Colonic mucosa (tissue), 4 donors: ENCODE measurements at regions not wholly inside any gene's neighbourhood (a gene's known extent, or its start where the extent isn't known, plus 50 kb on each side); places are given as distances from the start of the nearest gene placed in this dataset.
A peak's percentile ranks its signal among the peaks of the same experiment; 100 is the strongest.

ENCODE experiments used
- DNase-seq: peaks from one replicate; pipeline ENCODE4 v3.0.0-alpha.2; 2020
- H3K27ac ChIP-seq: fragments of 200-600 bp; one replicate; pipeline ENCODE4 v1.8.0; 2021
- H3K27me3 ChIP-seq: fragments of 200-600 bp; one replicate; pipeline ENCODE4 v1.8.0; 2021
- H3K36me3 ChIP-seq: fragments of 200-600 bp; one replicate; pipeline ENCODE4 v1.8.0; 2021
- H3K4me1 ChIP-seq: fragments of 200-600 bp; one replicate; pipeline ENCODE4 v1.8.0; 2021; ENCODE audit warnings: mild to moderate bottlenecking
- H3K4me3 ChIP-seq: fragments of 200-600 bp; one replicate; pipeline ENCODE4 v1.8.0; 2021
- H3K9ac ChIP-seq, 2 donors: one replicate each; pipeline ENCODE4 v1.7.0; 2013; ENCODE audit warnings: control low read depth in 2 of 2, low read depth in 2 of 2, low read length in 2 of 2
- H3K9me3 ChIP-seq: fragments of 200-600 bp; one replicate; pipeline ENCODE4 v1.8.0; 2021
- CTCF ChIP-seq: fragments of 200-600 bp; IDR thresholded peaks from one replicate; pipeline ENCODE4 v1.8.0; 2022; ENCODE audit warnings: antibody characterized with exemption, mild to moderate bottlenecking
- intact Hi-C: fragments of 100-400 bp; cut with DNase I; formaldehyde crosslinking; loops from one replicate; pipeline ENCODE4 v1.14.1; 2022
- donor health status: healthy.
- donor health status: DM: no; HTN: no; CAD: no.
- donor health status: DM: no; HTN: no; CAD: no.

- intact Hi-C loops = no loop called here
- H3K36me3 ChIP-seq = no peaks in the 10 kb centered on the region
- no peak overlapping the region for H3K27ac ChIP-seq
- no peak overlapping the region for H3K9ac ChIP-seq
- no peaks in the 10 kb centered on the region for H3K27me3 ChIP-seq
- no peaks in the 10 kb centered on the region for H3K9me3 ChIP-seq
- no peaks in the 10 kb centered on the region for H3K4me1 ChIP-seq
- TF ChIP-seq CTCF = no peak
- no peak overlapping the region for H3K4me3 ChIP-seq
- no peak for DNase-seq
Measured at GRCh38 chrX:150032742-150033141, 94.5 kb upstream of the EOLA2 start.

- intact Hi-C loops = no loop called here
- H3K4me3 ChIP-seq = no peak overlapping the region
- H3K9ac ChIP-seq = no peak overlapping the region
Measured at GRCh38 chrX:150034788-150035187, 96.5 kb upstream of the EOLA2 start.

GRCh38 chrX:150035531-150035930 lies 97.2 kb upstream of the EOLA2 start:
- Histone ChIP-seq H3K27ac (no peak overlapping the region), H3K4me3 (no peak overlapping the region), H3K4me1 (no peaks in the 10 kb centered on the region), H3K36me3 (no peaks in the 10 kb centered on the region), H3K27me3 (no peaks in the 10 kb centered on the region), H3K9me3 (no peaks in the 10 kb centered on the region), H3K9ac (no peak overlapping the region)
- DNase-seq = no peak
- TF ChIP-seq CTCF = no peak
- intact Hi-C loops = no loop called here

More at GRCh38 chrX:150034788-150035187, 96.5 kb upstream of the EOLA2 start:
- DNase-seq = no peak
- Histone ChIP-seq H3K27ac (no peak overlapping the region), H3K9me3 (no peaks in the 10 kb centered on the region), H3K36me3 (no peaks in the 10 kb centered on the region), H3K4me1 (no peaks in the 10 kb centered on the region), H3K27me3 (no peaks in the 10 kb centered on the region)
- no peak for TF ChIP-seq CTCF

- TF ChIP-seq CTCF = no peak
- Histone ChIP-seq H3K4me3 (no peak overlapping the region), H3K27me3 (no peaks in the 10 kb centered on the region), H3K9me3 (no peaks in the 10 kb centered on the region), H3K4me1 (no peaks in the 10 kb centered on the region), H3K9ac (no peak overlapping the region), H3K27ac (no peak overlapping the region), H3K36me3 (no peaks in the 10 kb centered on the region)
- intact Hi-C loops = no loop called here
- peak; percentile 55 for DNase-seq
Measured at GRCh38 chrX:150036181-150036580, 97.9 kb upstream of the EOLA2 start.

GRCh38 chrX:150036641-150037040 lies 98.3 kb upstream of the EOLA2 start:
- intact Hi-C loops = no loop called here
- no peak overlapping the region for H3K9ac ChIP-seq
- no peaks in the 10 kb centered on the region for H3K27me3 ChIP-seq
- no peak for DNase-seq
- no peaks in the 10 kb centered on the region for H3K36me3 ChIP-seq
- H3K4me3 ChIP-seq = no peak overlapping the region
- no peak overlapping the region for H3K27ac ChIP-seq
- no peaks in the 10 kb centered on the region for H3K9me3 ChIP-seq
- H3K4me1 ChIP-seq = no peaks in the 10 kb centered on the region
- TF ChIP-seq CTCF = no peak

- H3K4me3 ChIP-seq = no peak overlapping the region
- no peak overlapping the region for H3K9ac ChIP-seq
- no peaks in the 10 kb centered on the region for H3K4me1 ChIP-seq
- DNase-seq = no peak
- no peak for TF ChIP-seq CTCF
- intact Hi-C loops = no loop called here
- no peaks in the 10 kb centered on the region for H3K27me3 ChIP-seq
- no peak overlapping the region for H3K27ac ChIP-seq
- no peaks in the 10 kb centered on the region for H3K36me3 ChIP-seq
- no peaks in the 10 kb centered on the region for H3K9me3 ChIP-seq
Measured at GRCh38 chrX:150037041-150037440, 98.8 kb upstream of the EOLA2 start.
